Common myeloid progenitor, CD34-positive (primary cell): ENCODE measurements at regions not wholly inside any gene's neighbourhood (a gene's known extent, or its start where the extent isn't known, plus 50 kb on each side); places are given as distances from the start of the nearest gene placed in this dataset.
"Not testable (repeated sequence)": the region's sequence is repeated elsewhere in the genome, so short reads cannot be mapped to it uniquely, and the experiment has no call there.

Experiments
- CTCF ChIA-PET: fragments of 350-600 bp; sonication (Branson Sonifier 250); formaldehyde crosslinking; loops from one replicate; lab custom pipeline; 2021; ENCODE audit warnings: antibody characterized with exemption; lab: Charles Lee
- POLR2A ChIA-PET: fragments of 350-600 bp; sonication (Branson Sonifier 250); formaldehyde crosslinking; loops from one replicate; lab custom pipeline; 2021; ENCODE audit warnings: antibody characterized with exemption; lab: Charles Lee
- DNase-seq, 3 donors: peaks; one replicate each; pipeline versions ENCODE4 v3.0.0 to v3.0.0-alpha.2; 2013
- H3K27ac ChIP-seq, 2 experiments: 1 replicate in 1 of 2; 2 replicates in 1 of 2; pipeline ENCODE4 v1.7.0; 2013; ENCODE audit warnings: inconsistent platforms in 2 of 2, low read length in 2 of 2, mild to moderate bottlenecking in 2 of 2, low read depth in 1 of 2, moderate library complexity in 1 of 2; ENCODE audit not compliant: severe bottlenecking in 2 of 2, insufficient read depth in 1 of 2, poor library complexity in 1 of 2
- H3K27me3 ChIP-seq, 5 experiments: replicated peaks in 2 of 5; 1 replicate in 3 of 5; 2 replicates in 2 of 5; pipeline versions ENCODE4 v1.6.1 to v1.7.0; 2013; ENCODE audit warnings: low read length in 4 of 5, mild to moderate bottlenecking in 2 of 5, moderate library complexity in 2 of 5, inconsistent platforms in 1 of 5; ENCODE audit not compliant: insufficient read depth in 5 of 5, control insufficient read depth in 4 of 5
- H3K36me3 ChIP-seq, 4 experiments: 1 replicate in 2 of 4; 2 replicates in 2 of 4; pipeline versions ENCODE4 v1.6.1 to v1.7.0; 2013; ENCODE audit warnings: low read length in 3 of 4, control low read depth in 1 of 4, mild to moderate bottlenecking in 1 of 4; ENCODE audit not compliant: control insufficient read depth in 4 of 4, insufficient read depth in 4 of 4
- H3K4me1 ChIP-seq, 4 experiments: 1 replicate in 3 of 4; 2 replicates in 1 of 4; pipeline versions ENCODE4 v1.6.1 to v1.7.1; 2013; ENCODE audit warnings: low read length in 3 of 4, mild to moderate bottlenecking in 3 of 4, control low read depth in 1 of 4, inconsistent platforms in 1 of 4, moderate library complexity in 1 of 4; ENCODE audit not compliant: control insufficient read depth in 4 of 4, insufficient read depth in 4 of 4; ENCODE audit errors: control extremely low read depth in 1 of 4
- H3K4me3 ChIP-seq, 7 experiments: 1 replicate in 4 of 7; 2 replicates in 3 of 7; pipeline versions ENCODE4 v1.5.1 to v1.7.0; 2013; ENCODE audit warnings: mild to moderate bottlenecking in 7 of 7, low read length in 6 of 7, moderate library complexity in 6 of 7, inconsistent platforms in 2 of 7, low read depth in 2 of 7, control low read depth in 1 of 7; ENCODE audit not compliant: insufficient read depth in 4 of 7, control insufficient read depth in 1 of 7; ENCODE audit errors: extremely low read depth in 1 of 7
- H3K9me3 ChIP-seq, 5 experiments: 1 replicate in 4 of 5; 2 replicates in 1 of 5; pipeline versions ENCODE4 v1.6.1 to v1.7.1; 2013; ENCODE audit warnings: low read length in 4 of 5, mild to moderate bottlenecking in 2 of 5, inconsistent platforms in 1 of 5, low read depth in 1 of 5, moderate library complexity in 1 of 5; ENCODE audit not compliant: control insufficient read depth in 4 of 5, insufficient read depth in 2 of 5; ENCODE audit errors: control extremely low read depth in 1 of 5
- WGBS: methylation state at CpG from one replicate; pipeline ENCODE4 v1.1.5; 2013; ENCODE audit not compliant: insufficient coverage; 5-methylcytosine and 5-hydroxymethylcytosine counted together

GRCh38 chr9:67153501-67153900, 161.2 kb upstream of the SPATA31A3 start:
- H3K4me3 ChIP-seq, H3K36me3 ChIP-seq, H3K27me3 ChIP-seq, DNase-seq, CTCF ChIA-PET, POLR2A ChIA-PET, H3K4me1 ChIP-seq, H3K27ac ChIP-seq, H3K9me3 ChIP-seq: not testable (repeated sequence)
- no CpG with 5 or more reads among the region's 3 CpGs for WGBS

GRCh38 chr9:67142392-67143107, 150.2 kb upstream of the SPATA31A3 start:
- H3K9me3 ChIP-seq, H3K27me3 ChIP-seq, H3K27ac ChIP-seq, CTCF ChIA-PET, H3K4me1 ChIP-seq, POLR2A ChIA-PET, H3K4me3 ChIP-seq, DNase-seq, H3K36me3 ChIP-seq: not testable (repeated sequence)
- no CpG with 5 or more reads among the region's 11 CpGs for WGBS

- H3K4me1 ChIP-seq, CTCF ChIA-PET, H3K36me3 ChIP-seq, DNase-seq, H3K27ac ChIP-seq, H3K27me3 ChIP-seq, H3K4me3 ChIP-seq, POLR2A ChIA-PET, H3K9me3 ChIP-seq: not testable (repeated sequence)
- no CpG with 5 or more reads among the region's 2 CpGs for WGBS
These were observed 144.0 kb upstream of the SPATA31A3 start for GRCh38 chr9:67136376-67136775.

- H3K4me3 ChIP-seq, H3K9me3 ChIP-seq, POLR2A ChIA-PET, H3K27me3 ChIP-seq, H3K36me3 ChIP-seq, H3K27ac ChIP-seq, H3K4me1 ChIP-seq, CTCF ChIA-PET, DNase-seq: not testable (repeated sequence)
- WGBS = no CpG with 5 or more reads among the region's 2 CpGs
These were observed 140.8 kb upstream of the SPATA31A3 start for GRCh38 chr9:67133124-67133523.

- CTCF ChIA-PET, H3K4me1 ChIP-seq, H3K27ac ChIP-seq, H3K27me3 ChIP-seq, H3K9me3 ChIP-seq, POLR2A ChIA-PET, H3K4me3 ChIP-seq, H3K36me3 ChIP-seq, DNase-seq: not testable (repeated sequence)
- no CpG with 5 or more reads among the region's 6 CpGs for WGBS
These were observed 124.4 kb upstream of the SPATA31A3 start for GRCh38 chr9:67116761-67117160.

- POLR2A ChIA-PET, DNase-seq, CTCF ChIA-PET, H3K4me3 ChIP-seq, H3K9me3 ChIP-seq, H3K27ac ChIP-seq, H3K27me3 ChIP-seq, H3K4me1 ChIP-seq, H3K36me3 ChIP-seq: not testable (repeated sequence)
- no CpG with 5 or more reads among the region's 4 CpGs for WGBS
These were observed 119.8 kb upstream of the SPATA31A3 start for GRCh38 chr9:67112148-67112547.

GRCh38 chr9:67111733-67112132, 119.4 kb upstream of the SPATA31A3 start:
- H3K27ac ChIP-seq, H3K4me3 ChIP-seq, H3K4me1 ChIP-seq, H3K27me3 ChIP-seq, POLR2A ChIA-PET, H3K36me3 ChIP-seq, DNase-seq, H3K9me3 ChIP-seq, CTCF ChIA-PET: not testable (repeated sequence)
- 93% methylated on average over 2 of the region's 5 CpGs for WGBS
